SK-N-SH (cell line): ENCODE measurements at regions not wholly inside any gene's neighbourhood (a gene's known extent, or its start where the extent isn't known, plus 50 kb on each side); places are given as distances from the start of the nearest gene placed in this dataset.

Source experiments
- CTCF ChIP-seq: fragments of 200-600 bp; sonication (generic); IDR thresholded peaks from 2 replicates; pipeline ENCODE4 v1.6.1; 2017; ENCODE audit warnings: antibody characterized with exemption, mild to moderate bottlenecking, moderate library complexity
- REST ChIP-seq: IDR thresholded peaks from 2 replicates; pipeline ENCODE4 v1.6.1; 2012; ENCODE audit warnings: mild to moderate bottlenecking, low read depth, low read length, moderate library complexity

GRCh38 chr10:108982159-108982558 lies 941.2 kb downstream of the XPNPEP1 start:
- TF ChIP-seq REST (no peak), CTCF (no peak)
